Peyer's patch (tissue), 4 donors: ENCODE measurements at regions not wholly inside any gene's neighbourhood (a gene's known extent, or its start where the extent isn't known, plus 50 kb on each side); places are given as distances from the start of the nearest gene placed in this dataset.

Source experiments
- DNase-seq, 3 donors: peaks; one replicate each; pipeline ENCODE4 v3.0.0-alpha.2; 2017 to 2019
- H3K27ac ChIP-seq, 4 donors: fragments of 200-600 bp; sonication (generic); one replicate each; pipeline ENCODE4 v1.5.1; 2016 to 2019
- H3K27me3 ChIP-seq, 2 donors: fragments of 200-600 bp; sonication (generic); one replicate each; pipeline ENCODE4 v1.5.1; 2019
- H3K36me3 ChIP-seq, 3 donors: fragments of 200-600 bp; sonication (generic); one replicate each; pipeline ENCODE4 v1.5.1; 2016 to 2019
- H3K4me1 ChIP-seq, 4 donors: fragments of 200-600 bp; sonication (generic); one replicate each; pipeline ENCODE4 v1.5.1; 2016 to 2019
- H3K4me3 ChIP-seq, 4 donors: fragments of 200-600 bp; sonication (generic); 1 replicate in 3 of 4; 2 replicates in 1 of 4; pipeline ENCODE4 v1.5.1; 2016 to 2019; ENCODE audit warnings: mild to moderate bottlenecking in 1 of 4
- H3K9me3 ChIP-seq, 4 donors: fragments of 200-600 bp; sonication (generic); one replicate each; pipeline ENCODE4 v1.5.1; 2016 to 2019; ENCODE audit warnings: mild to moderate bottlenecking in 1 of 4
- POLR2A ChIP-seq, 2 donors: fragments of 450-650 bp; IDR thresholded peaks; one replicate each; pipeline ENCODE4 v1.5.1; 2017; ENCODE audit warnings: antibody characterized with exemption in 2 of 2, mild to moderate bottlenecking in 2 of 2, moderate library complexity in 2 of 2
- TF ChIP-seq, protein P1 (sequence below), 6 experiments: fragments of 450-650 bp in 4 of 6; fragments of 200-600 bp in 2 of 6; sonication (generic) in 1 of 6; IDR thresholded peaks; one replicate each; pipeline ENCODE4 v1.5.1; 2017 to 2019; ENCODE audit warnings: antibody characterized with exemption in 6 of 6, mild to moderate bottlenecking in 3 of 6, moderate library complexity in 1 of 6

DNA sequence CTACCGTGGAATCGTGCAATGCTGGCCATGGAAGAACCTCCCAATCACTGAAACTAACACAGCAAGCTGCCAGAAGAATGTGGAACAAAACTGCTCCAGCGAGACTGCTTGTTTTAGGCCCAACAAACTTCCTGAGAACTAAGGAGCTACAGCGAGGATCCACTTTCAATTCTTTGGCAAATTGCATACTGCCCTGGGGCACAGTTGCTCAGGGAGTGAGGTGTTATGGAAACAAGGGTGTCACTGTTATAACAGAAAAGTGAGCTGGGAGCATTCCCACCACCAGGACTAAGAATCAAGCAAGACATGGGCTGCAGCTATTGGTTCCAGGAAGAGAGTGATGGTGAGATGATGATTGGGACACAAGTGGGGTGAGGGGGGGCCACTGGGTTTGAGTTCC, 1606.1 kb upstream of the FLRT2 start:
- Histone ChIP-seq H3K27me3 (no peaks in the 10 kb centered on the region), H3K4me3 (no peak overlapping the region), H3K9me3 (no peaks in the 10 kb centered on the region), H3K36me3 (no peaks in the 10 kb centered on the region), H3K4me1 (no peaks in the 10 kb centered on the region), H3K27ac (no peak overlapping the region)
- DNase-seq, result no peak
- TF ChIP-seq, protein P1, sequence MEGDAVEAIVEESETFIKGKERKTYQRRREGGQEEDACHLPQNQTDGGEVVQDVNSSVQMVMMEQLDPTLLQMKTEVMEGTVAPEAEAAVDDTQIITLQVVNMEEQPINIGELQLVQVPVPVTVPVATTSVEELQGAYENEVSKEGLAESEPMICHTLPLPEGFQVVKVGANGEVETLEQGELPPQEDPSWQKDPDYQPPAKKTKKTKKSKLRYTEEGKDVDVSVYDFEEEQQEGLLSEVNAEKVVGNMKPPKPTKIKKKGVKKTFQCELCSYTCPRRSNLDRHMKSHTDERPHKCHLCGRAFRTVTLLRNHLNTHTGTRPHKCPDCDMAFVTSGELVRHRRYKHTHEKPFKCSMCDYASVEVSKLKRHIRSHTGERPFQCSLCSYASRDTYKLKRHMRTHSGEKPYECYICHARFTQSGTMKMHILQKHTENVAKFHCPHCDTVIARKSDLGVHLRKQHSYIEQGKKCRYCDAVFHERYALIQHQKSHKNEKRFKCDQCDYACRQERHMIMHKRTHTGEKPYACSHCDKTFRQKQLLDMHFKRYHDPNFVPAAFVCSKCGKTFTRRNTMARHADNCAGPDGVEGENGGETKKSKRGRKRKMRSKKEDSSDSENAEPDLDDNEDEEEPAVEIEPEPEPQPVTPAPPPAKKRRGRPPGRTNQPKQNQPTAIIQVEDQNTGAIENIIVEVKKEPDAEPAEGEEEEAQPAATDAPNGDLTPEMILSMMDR (IDR thresholded peaks at IDR 0.05), result no peak
- no peak for TF ChIP-seq POLR2A (IDR thresholded peaks at IDR 0.05)

DNA sequence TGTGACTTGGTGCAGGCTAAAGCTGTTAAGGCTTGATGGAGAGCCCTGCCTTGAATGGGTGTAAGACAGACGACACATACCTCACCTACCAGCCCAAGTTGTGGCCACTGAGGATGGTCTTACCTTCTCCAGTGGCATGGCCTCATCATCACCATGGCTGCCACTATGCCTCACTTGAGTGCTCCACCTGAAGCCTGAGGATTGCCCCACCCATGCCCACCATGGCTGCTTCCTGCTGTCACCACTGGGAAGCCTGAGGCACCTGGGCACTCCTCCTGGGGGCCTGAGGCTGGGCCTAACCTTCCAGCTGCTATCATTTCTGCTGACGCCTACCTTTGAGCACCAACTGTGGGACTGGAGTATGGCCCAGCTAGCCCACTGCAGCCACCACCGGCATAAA, 1605.7 kb upstream of the FLRT2 start:
- no peaks in the 10 kb centered on the region for H3K36me3 ChIP-seq
- DNase-seq, result no peak
- no peak for TF ChIP-seq POLR2A (IDR thresholded peaks at IDR 0.05)
- TF ChIP-seq, protein P1 (IDR thresholded peaks at IDR 0.05), result no peak
- no peak overlapping the region for H3K4me3 ChIP-seq
- no peak overlapping the region for H3K27ac ChIP-seq
- H3K9me3 ChIP-seq, result no peaks in the 10 kb centered on the region
- H3K4me1 ChIP-seq, result no peaks in the 10 kb centered on the region
- no peaks in the 10 kb centered on the region for H3K27me3 ChIP-seq

DNA sequence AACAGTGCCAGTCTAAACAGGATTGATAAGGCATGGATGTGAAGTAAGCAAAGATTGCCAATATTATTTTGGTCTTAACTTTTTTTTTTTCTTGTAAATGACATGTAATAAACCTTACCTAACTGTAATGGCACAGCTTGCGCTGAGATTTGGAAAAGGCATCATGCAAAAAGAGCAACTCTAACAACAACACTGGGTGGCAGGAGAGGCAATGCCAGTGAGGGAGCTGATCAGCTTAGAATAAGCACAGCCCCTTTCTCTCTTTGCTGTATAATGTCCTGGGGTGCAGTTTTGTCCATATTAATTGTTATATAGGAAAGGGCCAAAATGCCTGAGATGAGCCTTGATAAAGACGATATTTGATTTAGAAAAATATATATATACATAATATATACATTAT, 1589.7 kb upstream of the FLRT2 start:
- H3K36me3 ChIP-seq, result no peaks in the 10 kb centered on the region
- peaks cover 0 to 3% (median 0%) of the 10 kb centered on the region in 4 donors for H3K9me3 ChIP-seq
- H3K27ac ChIP-seq, result no peak overlapping the region
- DNase-seq, result no peak
- H3K4me1 ChIP-seq, result no peaks in the 10 kb centered on the region
- no peak overlapping the region for H3K4me3 ChIP-seq
- TF ChIP-seq POLR2A (IDR thresholded peaks at IDR 0.05), result no peak
- TF ChIP-seq, protein P1 (IDR thresholded peaks at IDR 0.05), result no peak
- no peaks in the 10 kb centered on the region for H3K27me3 ChIP-seq

DNA sequence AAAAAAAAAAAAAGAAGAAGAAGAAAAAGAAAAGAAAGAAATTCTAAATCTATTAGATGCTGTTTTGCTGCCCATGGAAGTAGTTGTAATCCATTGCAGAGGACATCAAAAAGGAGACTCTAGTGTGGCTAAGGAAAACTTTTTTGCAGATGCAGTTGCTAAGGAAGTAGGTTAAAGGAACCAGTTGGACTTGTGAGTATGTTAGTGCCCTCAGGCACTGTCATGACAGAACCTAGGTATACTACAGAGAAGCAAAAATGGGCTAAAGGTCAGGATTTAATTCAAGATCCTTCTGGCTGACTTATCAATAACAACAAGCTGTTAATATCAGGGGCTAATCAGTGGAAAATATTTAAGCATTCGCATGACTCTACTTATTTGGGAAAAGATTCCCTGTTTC, 1571.6 kb upstream of the FLRT2 start:
- Histone ChIP-seq H3K27ac (no peak overlapping the region), H3K9me3 (no peaks in the 10 kb centered on the region), H3K4me1 (no peaks in the 10 kb centered on the region), H3K36me3 (no peaks in the 10 kb centered on the region), H3K27me3 (no peaks in the 10 kb centered on the region), H3K4me3 (no peak overlapping the region)
- no peak for TF ChIP-seq POLR2A (IDR thresholded peaks at IDR 0.05)
- TF ChIP-seq, protein P1 (IDR thresholded peaks at IDR 0.05), result no peak
- no peak for DNase-seq

DNA sequence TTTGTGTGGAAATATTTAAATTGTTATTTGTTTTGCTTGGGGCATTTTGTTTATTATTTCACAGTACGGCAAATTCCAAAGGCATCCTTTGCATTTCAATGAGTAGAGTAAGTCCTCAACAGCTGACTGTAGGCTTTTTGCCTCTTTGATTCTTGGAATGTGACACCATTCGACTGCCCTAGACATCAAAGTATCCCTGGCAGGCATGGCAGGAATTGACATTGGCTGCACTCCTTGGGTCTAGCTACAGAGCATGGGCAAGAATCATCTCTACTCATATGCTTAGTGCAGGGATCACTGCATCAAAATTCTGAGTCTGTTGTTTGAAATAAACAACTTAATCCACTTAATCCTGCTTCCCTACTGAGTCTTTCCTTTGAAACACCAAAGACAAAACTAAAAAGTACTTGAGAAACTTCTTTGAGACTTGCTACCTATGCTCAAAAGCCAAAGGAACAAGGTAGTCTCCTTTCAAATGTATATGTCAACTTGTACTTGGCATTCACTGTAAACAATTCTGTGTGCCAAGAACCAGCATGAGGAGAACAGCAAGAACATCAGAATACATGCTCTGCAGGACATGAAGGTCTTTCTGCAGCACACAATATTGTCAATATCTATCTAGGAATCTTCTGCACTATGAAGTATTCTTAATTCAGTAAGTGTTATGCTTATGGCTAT, 1569.0 kb upstream of the FLRT2 start:
- H3K9me3 ChIP-seq, result no peaks in the 10 kb centered on the region
- TF ChIP-seq POLR2A (IDR thresholded peaks at IDR 0.05), result no peak
- TF ChIP-seq, protein P1 (IDR thresholded peaks at IDR 0.05), result no peak
- no peak overlapping the region for H3K4me3 ChIP-seq
- H3K36me3 ChIP-seq, result no peaks in the 10 kb centered on the region
- H3K27me3 ChIP-seq, result no peaks in the 10 kb centered on the region
- no peak for DNase-seq
- H3K4me1 ChIP-seq, result no peaks in the 10 kb centered on the region
- no peak overlapping the region for H3K27ac ChIP-seq

DNA sequence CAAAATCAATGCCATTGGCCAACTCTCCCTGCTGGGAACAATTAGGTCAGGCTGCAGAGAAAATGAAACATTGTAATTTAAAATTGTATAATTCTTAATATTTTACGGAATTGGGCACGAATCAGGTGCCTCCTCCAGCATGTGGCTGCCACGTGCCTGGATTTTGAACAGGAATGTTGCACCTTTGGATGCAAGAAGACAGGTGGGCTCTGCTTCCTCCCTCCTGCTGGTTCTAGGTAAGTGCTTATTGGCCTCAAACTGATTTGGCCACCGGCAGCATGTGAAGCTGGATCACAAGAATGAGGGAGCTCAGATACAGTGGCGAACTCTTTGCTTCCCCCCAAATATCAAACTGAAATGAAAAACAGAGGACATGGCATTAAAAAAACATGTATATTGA, 1559.9 kb upstream of the FLRT2 start:
- no peaks in the 10 kb centered on the region for H3K9me3 ChIP-seq
- no peaks in the 10 kb centered on the region for H3K27me3 ChIP-seq
- no peak for DNase-seq
- H3K36me3 ChIP-seq, result no peaks in the 10 kb centered on the region
- no peak overlapping the region for H3K27ac ChIP-seq
- no peaks in the 10 kb centered on the region for H3K4me1 ChIP-seq
- TF ChIP-seq, protein P1 (IDR thresholded peaks at IDR 0.05), result no peak
- no peak for TF ChIP-seq POLR2A (IDR thresholded peaks at IDR 0.05)
- H3K4me3 ChIP-seq, result no peak overlapping the region
